ENCODE measurements at regions not wholly inside any gene's neighbourhood (a gene's known extent, or its start where the extent isn't known, plus 50 kb on each side); places are given as distances from the start of the nearest gene placed in this dataset.

DNA sequence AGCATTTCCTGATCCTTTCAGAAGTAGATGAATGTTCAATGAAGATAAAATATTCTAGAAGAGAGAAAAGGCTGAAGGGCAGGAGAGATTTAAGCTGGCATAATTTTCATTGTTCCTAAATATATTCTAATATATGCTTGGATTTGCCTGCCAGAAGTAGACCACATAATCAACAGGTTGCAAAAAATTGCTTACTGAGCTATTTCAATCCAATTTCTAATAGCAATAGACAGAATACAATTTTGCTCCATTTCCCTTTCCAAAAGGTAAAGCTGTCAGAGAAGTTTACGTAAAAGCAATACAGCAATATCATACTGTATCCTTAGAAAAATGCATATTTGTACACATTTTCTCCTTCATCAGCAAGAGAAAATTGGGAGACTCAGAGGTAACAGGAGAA, 237.3 kb downstream of the PMP22 start:
- Histone ChIP-seq H3K9me3 (ENCODE audit: control insufficient read depth, low read length) (no peaks in the 10 kb centered on the region), H3K27ac (ENCODE audit: insufficient read depth, low read depth, low read length, poor library complexity, severe bottlenecking) (no peak overlapping the region), H3K36me3 (ENCODE audit: control insufficient read depth, insufficient read depth, low read length) (no peaks in the 10 kb centered on the region), H3K4me3 (ENCODE audit: insufficient read depth, low read depth, low read length) (no peak overlapping the region), H3K4me1 (ENCODE audit: control insufficient read depth, insufficient read depth, low read length) (peaks cover 14% of the 10 kb centered on the region), H3K27me3 (ENCODE audit: control insufficient read depth, insufficient read depth, low read length, poor library complexity, severe bottlenecking) (no peaks in the 10 kb centered on the region)
- WGBS, 2 experiments, result 89 to 100% methylated on average over 1 of the region's 1 CpG

- Histone ChIP-seq H3K27me3 (ENCODE audit: control insufficient read depth, insufficient read depth, low read length, poor library complexity, severe bottlenecking) (no peaks in the 10 kb centered on the region), H3K4me1 (ENCODE audit: control insufficient read depth, insufficient read depth, low read length) (peaks cover 1% of the 10 kb centered on the region), H3K36me3 (ENCODE audit: control insufficient read depth, insufficient read depth, low read length) (no peaks in the 10 kb centered on the region), H3K27ac (ENCODE audit: insufficient read depth, low read depth, low read length, poor library complexity, severe bottlenecking) (no peak overlapping the region), H3K9me3 (ENCODE audit: control insufficient read depth, low read length) (no peaks in the 10 kb centered on the region), H3K4me3 (ENCODE audit: insufficient read depth, low read depth, low read length) (no peak overlapping the region)
- 100% methylated on average over 1 of the region's 2 CpGs for WGBS, 2 experiments
Observed at GRCh38 chr17:15026088-15026487, 239.0 kb downstream of the PMP22 start.

- no peaks in the 10 kb centered on the region for H3K36me3 ChIP-seq (ENCODE audit: control insufficient read depth, insufficient read depth, low read length)
Observed at GRCh38 chr17:15023589-15024336, 241.4 kb downstream of the PMP22 start.

GRCh38 chr17:15019158-15019557, 246.0 kb downstream of the PMP22 start:
- Histone ChIP-seq H3K27me3 (ENCODE audit: control insufficient read depth, insufficient read depth, low read length, poor library complexity, severe bottlenecking) (no peaks in the 10 kb centered on the region), H3K9me3 (ENCODE audit: control insufficient read depth, low read length) (no peaks in the 10 kb centered on the region), H3K36me3 (ENCODE audit: control insufficient read depth, insufficient read depth, low read length) (no peaks in the 10 kb centered on the region), H3K4me3 (ENCODE audit: insufficient read depth, low read depth, low read length) (no peak overlapping the region), H3K4me1 (ENCODE audit: control insufficient read depth, insufficient read depth, low read length) (no peaks in the 10 kb centered on the region), H3K27ac (ENCODE audit: insufficient read depth, low read depth, low read length, poor library complexity, severe bottlenecking) (no peak overlapping the region)
- 96 to 97% methylated on average over 3 of the region's 3 CpGs for WGBS, 2 experiments

More at GRCh38 chr17:15023589-15024336, 241.4 kb downstream of the PMP22 start:
- no peaks in the 10 kb centered on the region for H3K9me3 ChIP-seq (ENCODE audit: control insufficient read depth, low read length)
- WGBS, 2 experiments, result 91 to 92% methylated on average over 10 of the region's 10 CpGs
- no peaks in the 10 kb centered on the region for H3K4me1 ChIP-seq (ENCODE audit: control insufficient read depth, insufficient read depth, low read length)
- no peaks in the 10 kb centered on the region for H3K27me3 ChIP-seq (ENCODE audit: control insufficient read depth, insufficient read depth, low read length, poor library complexity, severe bottlenecking)
- no peak overlapping the region for H3K27ac ChIP-seq (ENCODE audit: insufficient read depth, low read depth, low read length, poor library complexity, severe bottlenecking)
- no peak overlapping the region for H3K4me3 ChIP-seq (ENCODE audit: insufficient read depth, low read depth, low read length)

DNA sequence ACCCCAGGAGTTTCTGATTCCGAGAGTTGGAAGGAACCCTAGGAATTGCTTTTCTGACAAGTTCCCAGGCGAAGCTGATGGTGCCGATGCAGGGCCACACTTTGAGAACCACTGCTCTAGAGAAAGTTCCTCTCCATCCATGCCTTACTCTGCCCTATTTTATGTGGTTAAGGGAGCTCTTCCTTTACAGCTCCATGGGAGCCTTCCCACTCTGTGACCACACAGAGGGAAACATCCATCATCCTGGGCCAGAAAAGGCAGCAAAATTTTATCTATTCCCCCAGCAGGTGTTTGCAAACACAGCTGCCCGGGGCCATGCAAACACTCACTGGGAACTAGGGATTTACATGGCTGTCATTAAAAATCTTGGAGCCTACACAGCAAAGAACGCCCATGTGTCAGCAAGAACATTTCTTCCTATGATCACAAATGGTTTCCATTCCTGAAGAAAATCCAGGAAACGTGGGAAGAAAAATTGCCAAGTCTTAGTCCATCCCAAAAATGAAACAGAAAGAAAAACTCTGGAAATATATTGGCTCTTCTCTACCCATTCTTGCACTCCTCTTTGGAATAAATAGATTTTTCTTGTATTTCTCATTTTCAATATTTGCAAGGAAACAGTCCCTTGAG, 252.7 kb downstream of the PMP22 start:
- Histone ChIP-seq H3K27ac (ENCODE audit: insufficient read depth, low read depth, low read length, poor library complexity, severe bottlenecking) (no peak overlapping the region), H3K9me3 (ENCODE audit: control insufficient read depth, low read length) (no peaks in the 10 kb centered on the region), H3K36me3 (ENCODE audit: control insufficient read depth, insufficient read depth, low read length) (no peaks in the 10 kb centered on the region), H3K27me3 (ENCODE audit: control insufficient read depth, insufficient read depth, low read length, poor library complexity, severe bottlenecking) (no peaks in the 10 kb centered on the region), H3K4me3 (ENCODE audit: insufficient read depth, low read depth, low read length) (no peak overlapping the region), H3K4me1 (ENCODE audit: control insufficient read depth, insufficient read depth, low read length) (no peaks in the 10 kb centered on the region)
- 88 to 92% methylated on average over 6 of the region's 6 CpGs for whole genome bisulfite sequencing, 2 experiments

DNA sequence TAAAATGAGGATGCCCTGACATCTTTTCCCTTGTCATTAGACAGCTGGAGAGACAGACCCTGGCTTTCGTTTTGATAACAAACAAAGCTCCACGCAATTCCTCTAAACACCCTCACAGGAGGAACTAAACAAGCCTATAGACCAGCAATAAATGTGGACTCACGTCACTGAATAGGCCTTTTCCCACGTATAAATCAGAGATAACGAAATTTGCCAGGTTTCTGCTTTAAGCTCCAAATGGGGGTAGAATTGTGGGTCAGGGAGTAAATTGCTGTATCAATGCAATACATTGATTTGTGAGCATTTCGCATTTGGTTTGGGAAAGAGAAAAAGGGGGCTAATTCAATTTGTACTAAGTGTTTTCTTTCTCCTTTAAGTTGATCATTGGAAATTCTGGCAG, 256.0 kb downstream of the PMP22 start:
- Histone ChIP-seq H3K27ac (ENCODE audit: insufficient read depth, low read depth, low read length, poor library complexity, severe bottlenecking) (no peak overlapping the region), H3K4me3 (ENCODE audit: insufficient read depth, low read depth, low read length) (no peak overlapping the region), H3K9me3 (ENCODE audit: control insufficient read depth, low read length) (no peaks in the 10 kb centered on the region), H3K4me1 (ENCODE audit: control insufficient read depth, insufficient read depth, low read length) (no peaks in the 10 kb centered on the region), H3K36me3 (ENCODE audit: control insufficient read depth, insufficient read depth, low read length) (no peaks in the 10 kb centered on the region), H3K27me3 (ENCODE audit: control insufficient read depth, insufficient read depth, low read length, poor library complexity, severe bottlenecking) (no peaks in the 10 kb centered on the region)
- 86 to 93% methylated on average over 6 of the region's 6 CpGs for WGBS, 2 experiments

DNA sequence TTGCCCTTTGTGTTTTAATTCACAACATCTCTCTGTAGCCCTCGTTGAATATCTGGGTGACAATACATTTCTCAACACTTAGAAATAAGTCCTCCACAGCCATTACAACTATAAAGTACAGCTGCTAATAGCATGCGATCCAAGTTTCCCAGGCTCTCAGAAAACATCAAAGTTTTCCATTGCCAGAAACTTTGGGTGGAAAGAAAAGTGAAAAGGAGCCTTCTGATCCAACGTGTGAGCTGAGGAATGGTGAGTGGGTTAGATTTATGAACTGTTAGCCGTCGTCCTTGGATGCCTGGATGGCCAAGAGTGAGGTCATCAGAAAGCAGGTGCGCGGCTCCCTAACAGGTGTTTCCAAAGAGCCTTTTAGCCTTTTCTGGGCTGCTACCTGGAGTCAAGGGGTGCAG, 258.0 kb downstream of the PMP22 start:
- 86 to 88% methylated on average over 7 of the region's 7 CpGs for WGBS, 2 experiments
- Histone ChIP-seq H3K27me3 (ENCODE audit: control insufficient read depth, insufficient read depth, low read length, poor library complexity, severe bottlenecking) (no peaks in the 10 kb centered on the region), H3K9me3 (ENCODE audit: control insufficient read depth, low read length) (no peaks in the 10 kb centered on the region), H3K27ac (ENCODE audit: insufficient read depth, low read depth, low read length, poor library complexity, severe bottlenecking) (no peak overlapping the region), H3K36me3 (ENCODE audit: control insufficient read depth, insufficient read depth, low read length) (no peaks in the 10 kb centered on the region), H3K4me3 (ENCODE audit: insufficient read depth, low read depth, low read length) (no peak overlapping the region), H3K4me1 (ENCODE audit: control insufficient read depth, insufficient read depth, low read length) (no peaks in the 10 kb centered on the region)

DNA sequence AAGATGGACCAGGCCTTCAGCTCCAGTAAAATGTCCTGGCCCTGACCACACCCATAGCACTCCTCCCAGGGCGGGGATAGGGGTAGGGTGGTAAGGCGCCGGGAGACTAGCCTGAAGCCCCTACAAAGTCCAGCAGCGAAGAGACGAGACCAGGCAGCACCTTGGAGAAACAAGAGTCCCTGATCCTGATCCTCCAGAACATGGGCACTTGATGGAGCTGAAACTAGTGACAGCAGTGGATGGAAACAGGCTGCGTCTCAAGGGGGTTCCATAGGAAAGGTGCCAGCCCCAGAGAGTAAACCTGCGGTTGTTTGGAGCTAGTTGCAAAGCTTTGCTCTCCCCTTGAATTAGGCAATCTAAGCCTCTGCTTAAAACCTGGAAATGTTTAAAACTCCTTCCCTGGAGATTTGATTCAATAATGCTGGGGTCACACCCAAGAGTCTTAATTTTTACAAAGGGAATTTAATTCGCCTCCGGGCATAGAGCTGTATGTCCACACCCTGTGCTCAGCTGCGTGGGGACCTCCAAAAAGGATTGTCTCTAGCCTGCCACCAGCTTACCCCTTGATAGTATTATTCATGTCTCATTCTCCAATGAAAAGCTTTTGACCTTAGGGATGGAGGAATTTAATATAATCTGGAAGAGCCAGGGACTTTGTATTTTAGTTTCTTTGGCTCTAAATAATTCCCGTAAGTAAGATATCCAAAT, 258.6 kb downstream of the PMP22 start:
- no peaks in the 10 kb centered on the region for H3K27me3 ChIP-seq (ENCODE audit: control insufficient read depth, insufficient read depth, low read length, poor library complexity, severe bottlenecking)
- H3K27ac ChIP-seq (ENCODE audit: insufficient read depth, low read depth, low read length, poor library complexity, severe bottlenecking), result no peak overlapping the region
- H3K9me3 ChIP-seq (ENCODE audit: control insufficient read depth, low read length), result no peaks in the 10 kb centered on the region
- WGBS, 2 experiments, result 91 to 92% methylated on average over 11 of the region's 11 CpGs
- no peak overlapping the region for H3K4me3 ChIP-seq (ENCODE audit: insufficient read depth, low read depth, low read length)
- H3K36me3 ChIP-seq (ENCODE audit: control insufficient read depth, insufficient read depth, low read length), result no peaks in the 10 kb centered on the region
- H3K4me1 ChIP-seq (ENCODE audit: control insufficient read depth, insufficient read depth, low read length), result no peaks in the 10 kb centered on the region

DNA sequence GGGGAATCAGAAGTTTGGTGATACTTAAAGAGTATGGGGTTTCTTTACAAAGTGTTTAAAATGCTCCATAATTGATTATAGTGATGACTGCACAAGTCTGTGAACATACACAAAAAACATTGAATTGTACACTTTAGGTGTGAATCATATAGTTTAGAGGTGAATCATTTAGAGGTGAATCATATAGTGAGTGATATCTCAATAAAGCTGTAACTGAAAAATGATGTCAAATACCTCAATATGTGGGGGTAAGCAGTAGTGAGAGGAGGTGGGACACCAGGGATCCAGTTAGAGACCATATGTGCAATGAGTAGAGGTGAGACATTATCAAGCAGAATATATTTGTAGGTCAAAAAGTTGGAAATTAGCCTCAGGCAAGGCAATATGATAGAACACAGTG, 264.5 kb downstream of the PMP22 start:
- no peaks in the 10 kb centered on the region for H3K36me3 ChIP-seq (ENCODE audit: control insufficient read depth, insufficient read depth, low read length)

GRCh38 chr17:14997290-14997689, 267.8 kb downstream of the PMP22 start:
- Histone ChIP-seq H3K27ac (ENCODE audit: insufficient read depth, low read depth, low read length, poor library complexity, severe bottlenecking) (no peak overlapping the region), H3K27me3 (ENCODE audit: control insufficient read depth, insufficient read depth, low read length, poor library complexity, severe bottlenecking) (no peaks in the 10 kb centered on the region), H3K4me3 (ENCODE audit: insufficient read depth, low read depth, low read length) (no peak overlapping the region), H3K4me1 (ENCODE audit: control insufficient read depth, insufficient read depth, low read length) (no peaks in the 10 kb centered on the region), H3K9me3 (ENCODE audit: control insufficient read depth, low read length) (no peaks in the 10 kb centered on the region), H3K36me3 (ENCODE audit: control insufficient read depth, insufficient read depth, low read length) (no peaks in the 10 kb centered on the region)
- 91 to 94% methylated on average over 2 of the region's 2 CpGs for WGBS, 2 experiments

More for the DNA sequence above, 264.5 kb downstream of the PMP22 start:
- Histone ChIP-seq H3K27ac (ENCODE audit: insufficient read depth, low read depth, low read length, poor library complexity, severe bottlenecking) (no peak overlapping the region), H3K4me1 (ENCODE audit: control insufficient read depth, insufficient read depth, low read length) (no peaks in the 10 kb centered on the region), H3K4me3 (ENCODE audit: insufficient read depth, low read depth, low read length) (no peak overlapping the region), H3K9me3 (ENCODE audit: control insufficient read depth, low read length) (no peaks in the 10 kb centered on the region), H3K27me3 (ENCODE audit: control insufficient read depth, insufficient read depth, low read length, poor library complexity, severe bottlenecking) (no peaks in the 10 kb centered on the region)

Measured in ectodermal cell (in vitro differentiated cells).